IMR-90 (cell line): ENCODE measurements at regions not wholly inside any gene's neighbourhood (a gene's known extent, or its start where the extent isn't known, plus 50 kb on each side); places are given as distances from the start of the nearest gene placed in this dataset.

Experiments
- ATAC-seq: fragments of 200-7000 bp; cut with Tn5 transposase; 2 replicates; pipeline ENCODE4 v1.9.1; 2020; ENCODE audit warnings: low read depth, mild to moderate bottlenecking, moderate library complexity
- BruUV-seq: library from RNA; stranded (reverse); fragments of 400-500 nt; replicated peaks from 2 replicates; lab custom pipeline; 2021; lab: Mats Ljungman, UMichigan
- CTCF ChIA-PET: fragments of 300-600 bp; formaldehyde crosslinking; extraction: SDS; loops from one replicate; lab custom pipeline; 2021; ENCODE audit warnings: antibody characterized with exemption; lab: Yijun Ruan, JAX
- POLR2A ChIA-PET: fragments of 300-600 bp; sonication (Branson Sonifier 250); formaldehyde crosslinking; loops from one replicate; lab custom pipeline; 2022; ENCODE audit warnings: antibody characterized with exemption; ENCODE audit not compliant: unreplicated experiment; lab: Charles Lee
- DNase-seq: peaks from one replicate; pipeline ENCODE4 v3.0.0; 2013
- H2AFZ ChIP-seq: replicated peaks from 2 replicates; pipeline ENCODE3; 2013; ENCODE audit warnings: low read length, mild to moderate bottlenecking; ENCODE audit not compliant: poor library complexity
- H2AK5ac ChIP-seq: 2 replicates; pipeline ENCODE4 v1.6.1; 2013; ENCODE audit warnings: low read depth, low read length, inconsistent platforms
- H2AK9ac ChIP-seq: replicated peaks from 2 replicates; pipeline ENCODE3; 2013; ENCODE audit warnings: mild to moderate bottlenecking, low read depth, low read length, moderate library complexity; ENCODE audit not compliant: poor library complexity
- H2BK120ac ChIP-seq: 2 replicates; pipeline ENCODE4 v1.6.1; 2013; ENCODE audit warnings: low read depth, low read length, inconsistent platforms
- H2BK15ac ChIP-seq: 3 replicates; pipeline ENCODE4 v1.6.1; 2013; ENCODE audit warnings: low read depth, low read length, inconsistent platforms
- H2BK20ac ChIP-seq: 2 replicates; pipeline ENCODE4 v1.6.1; 2013; ENCODE audit warnings: low read depth, mild to moderate bottlenecking, inconsistent platforms, low read length, moderate library complexity
- H2BK5ac ChIP-seq: 2 replicates; pipeline ENCODE4 v1.6.1; 2013; ENCODE audit warnings: mild to moderate bottlenecking, low read depth, low read length, inconsistent platforms; ENCODE audit not compliant: poor library complexity, severe bottlenecking
- H3K14ac ChIP-seq: replicated peaks from 2 replicates; pipeline ENCODE4 v1.6.1; 2013; ENCODE audit warnings: low read depth, low read length, inconsistent platforms
- H3K18ac ChIP-seq: 2 replicates; pipeline ENCODE4 v1.6.1; 2013; ENCODE audit warnings: low read depth, low read length, control low read depth
- H3K23ac ChIP-seq: 2 replicates; pipeline ENCODE4 v1.6.1; 2013; ENCODE audit warnings: low read depth, low read length, inconsistent platforms
- H3K27ac ChIP-seq: 2 replicates; pipeline ENCODE4 v1.5.1; 2013; ENCODE audit warnings: mild to moderate bottlenecking, control low read depth, low read length; ENCODE audit not compliant: insufficient read depth
- H3K27me3 ChIP-seq: 2 replicates; pipeline ENCODE4 v1.6.1; 2013; ENCODE audit warnings: low read length; ENCODE audit not compliant: control insufficient read depth, insufficient read depth
- H3K36me3 ChIP-seq: 2 replicates; pipeline ENCODE4 v1.6.1; 2013; ENCODE audit warnings: low read length, mixed read lengths; ENCODE audit not compliant: control insufficient read depth, insufficient read depth
- H3K4ac ChIP-seq: 2 replicates; pipeline ENCODE4 v1.6.1; 2013; ENCODE audit warnings: low read depth, low read length, inconsistent platforms
- H3K4me1 ChIP-seq: 2 replicates; pipeline ENCODE4 v1.6.1; 2013; ENCODE audit warnings: low read length, mixed read lengths; ENCODE audit not compliant: control insufficient read depth, insufficient read depth
- H3K4me2 ChIP-seq: 2 replicates; pipeline ENCODE4 v1.6.1; 2013; ENCODE audit warnings: low read depth, mild to moderate bottlenecking, control low read depth, low read length, moderate library complexity
- H3K4me3 ChIP-seq: 2 replicates; pipeline ENCODE4 v1.5.1; 2013; ENCODE audit warnings: low read depth, mild to moderate bottlenecking, control low read depth, low read length, moderate library complexity; ENCODE audit not compliant: insufficient read depth
- H3K56ac ChIP-seq: 2 replicates; pipeline ENCODE4 v1.6.1; 2013; ENCODE audit warnings: low read length, inconsistent platforms; ENCODE audit not compliant: insufficient read depth; ENCODE audit errors: extremely low read depth
- H3K79me1 ChIP-seq, 2 experiments: 2 replicates each; pipeline ENCODE4 v1.6.1; 2013; ENCODE audit warnings: low read length in 2 of 2, inconsistent platforms in 1 of 2, low read depth in 1 of 2
- H3K9ac ChIP-seq: 2 replicates; pipeline ENCODE4 v1.6.1; 2013; ENCODE audit warnings: low read depth, low read length, control low read depth
- H3K9me1 ChIP-seq: 2 replicates; pipeline ENCODE4 v1.6.1; 2013; ENCODE audit warnings: low read length, inconsistent platforms; ENCODE audit not compliant: insufficient read depth
- H3K9me3 ChIP-seq: 2 replicates; pipeline ENCODE4 v1.6.1; 2013; ENCODE audit warnings: low read length; ENCODE audit not compliant: control insufficient read depth, insufficient read depth
- H4K20me1 ChIP-seq: 2 replicates; pipeline ENCODE4 v1.6.1; 2013; ENCODE audit warnings: low read length, inconsistent platforms; ENCODE audit not compliant: insufficient read depth
- H4K5ac ChIP-seq: 2 replicates; pipeline ENCODE4 v1.6.1; 2013; ENCODE audit warnings: mild to moderate bottlenecking, low read depth, low read length, control low read depth
- H4K8ac ChIP-seq, 2 experiments: 2 replicates each; pipeline ENCODE4 v1.6.1; 2013; ENCODE audit warnings: low read depth in 2 of 2, low read length in 2 of 2, control low read depth in 1 of 2, inconsistent platforms in 1 of 2
- H4K91ac ChIP-seq: 2 replicates; pipeline ENCODE4 v1.6.1; 2013; ENCODE audit warnings: low read depth, low read length, inconsistent platforms; ENCODE audit not compliant: insufficient read depth
- CEBPB ChIP-seq: IDR thresholded peaks from 2 replicates; pipeline ENCODE4 v1.6.1; 2012; ENCODE audit warnings: low read depth, low read length, improper control_type of control experiment
- ELK1 ChIP-seq: fragments of 150-350 bp; IDR thresholded peaks from 2 replicates; pipeline ENCODE4 v1.6.1; 2016; ENCODE audit warnings: low read depth, mild to moderate bottlenecking, low read length, moderate library complexity, borderline replicate concordance
- FOS ChIP-seq: fragments of 150-350 bp; IDR thresholded peaks from 2 replicates; pipeline ENCODE4 v1.6.1; 2016; ENCODE audit warnings: low read depth, low read length
- MAZ ChIP-seq: IDR thresholded peaks from 2 replicates; pipeline ENCODE4 v1.6.1; 2012; ENCODE audit warnings: low read depth, mild to moderate bottlenecking, low read length, improper control_type of control experiment, moderate library complexity, borderline replicate concordance
- RCOR1 ChIP-seq: IDR thresholded peaks from 2 replicates; pipeline ENCODE4 v1.6.1; 2012; ENCODE audit warnings: mild to moderate bottlenecking, low read length, improper control_type of control experiment; ENCODE audit not compliant: insufficient replicate concordance
- RFX5 ChIP-seq: IDR thresholded peaks from 2 replicates; pipeline ENCODE4 v1.8.0; 2012; ENCODE audit warnings: low read depth, mild to moderate bottlenecking, low read length, moderate library complexity
- SMC3 ChIP-seq: fragments of 150-350 bp; IDR thresholded peaks from 2 replicates; pipeline ENCODE4 v1.6.1; 2016; ENCODE audit warnings: low read depth, mild to moderate bottlenecking, antibody characterized with exemption, low read length, moderate library complexity
- WGBS, 2 experiments: methylation state at CpG; one replicate each; pipeline versions ENCODE4 v1.1.5 to v1.1.7; 2013; ENCODE audit warnings: missing lambda C conversion rate in 2 of 2; ENCODE audit not compliant: insufficient read length in 1 of 2; ENCODE audit errors: extremely low coverage in 2 of 2; 5-methylcytosine and 5-hydroxymethylcytosine counted together
- dilution Hi-C: fragments of 300-500 bp; cut with HindIII; formaldehyde crosslinking; loops from one replicate; pipeline ENCODE4 v1.14.3; 2018; ENCODE audit warnings: low sequenced_read_pairs; ENCODE audit not compliant: unreplicated experiment
- in situ Hi-C: fragments of 300-500 bp; cut with MboI; formaldehyde crosslinking; loops from 3 replicates; pipeline ENCODE4 v1.14.3; 2019; ENCODE audit warnings: low sequenced_read_pairs, inconsistent platforms, mixed read lengths
- intact Hi-C: fragments of 100-400 bp; cut with micrococcal nuclease; formaldehyde crosslinking; loops from 2 replicates; pipeline ENCODE4 v1.10.0; 2022
- TF ChIP-seq, protein P1 (sequence below): fragments of 150-350 bp; IDR thresholded peaks from 2 replicates; pipeline ENCODE4 v1.6.1; 2017; ENCODE audit warnings: mild to moderate bottlenecking, antibody characterized with exemption, low read length, low read depth

DNA sequence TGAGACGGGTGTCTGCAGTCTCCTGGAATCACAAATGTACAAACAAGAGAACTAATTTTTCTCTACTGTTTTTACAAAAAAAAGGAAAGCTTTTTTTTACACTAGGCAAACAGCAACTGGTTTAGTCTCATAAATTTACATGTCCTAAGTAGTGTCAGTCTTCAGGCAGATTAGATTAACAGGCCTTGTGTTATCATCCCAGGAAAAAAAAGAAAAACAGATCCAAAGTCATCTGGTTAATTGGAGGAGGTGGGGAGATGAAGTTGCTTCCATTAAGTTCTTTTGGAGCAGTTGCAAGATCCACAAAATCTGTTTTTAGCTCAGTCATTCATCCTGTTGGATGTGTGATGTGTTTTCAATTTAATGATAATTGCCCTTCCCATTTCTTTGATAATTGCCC, 363.5 kb upstream of the ADGRL2 start:
- ChIA-PET POLR2A (no interaction called here), CTCF (no interaction called here)
- Histone ChIP-seq H3K4me3 (no peak overlapping the region), H3K14ac (no peak overlapping the region), H3K79me1 (no peaks in the 10 kb centered on the region), H3K23ac (no peak overlapping the region), H2AFZ (no peak overlapping the region), H2AK5ac (no peak overlapping the region), H2BK20ac (no peak overlapping the region), H2BK120ac (no peak overlapping the region), H3K9ac (no peak overlapping the region), H3K9me1 (no peaks in the 10 kb centered on the region), H3K4me1 (no peaks in the 10 kb centered on the region), H3K56ac (no peak overlapping the region), H3K4ac (no peak overlapping the region), H2BK5ac (no peak overlapping the region), H4K20me1 (no peaks in the 10 kb centered on the region), H2BK15ac (no peak overlapping the region), H4K91ac (no peak overlapping the region), H4K5ac (no peak overlapping the region), H3K4me2 (no peak overlapping the region), H4K8ac (no peak overlapping the region), H3K27ac (no peak overlapping the region), H2AK9ac (no peak overlapping the region), H3K18ac (no peak overlapping the region), H3K27me3 (no peaks in the 10 kb centered on the region), H3K9me3 (no peaks in the 10 kb centered on the region), H3K36me3 (no peaks in the 10 kb centered on the region)
- WGBS, 2 experiments = no CpG with 5 or more reads among the region's 1 CpG
- no TSS peak for BruUV-seq
- in situ Hi-C loops = no loop called here
- dilution Hi-C loops = no loop called here
- no peak for TF ChIP-seq MAZ
- no peak for TF ChIP-seq FOS
- TF ChIP-seq, protein P1, sequence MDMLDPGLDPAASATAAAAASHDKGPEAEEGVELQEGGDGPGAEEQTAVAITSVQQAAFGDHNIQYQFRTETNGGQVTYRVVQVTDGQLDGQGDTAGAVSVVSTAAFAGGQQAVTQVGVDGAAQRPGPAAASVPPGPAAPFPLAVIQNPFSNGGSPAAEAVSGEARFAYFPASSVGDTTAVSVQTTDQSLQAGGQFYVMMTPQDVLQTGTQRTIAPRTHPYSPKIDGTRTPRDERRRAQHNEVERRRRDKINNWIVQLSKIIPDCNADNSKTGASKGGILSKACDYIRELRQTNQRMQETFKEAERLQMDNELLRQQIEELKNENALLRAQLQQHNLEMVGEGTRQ = no peak
- TF ChIP-seq RFX5 = no peak
- TF ChIP-seq CEBPB = no peak
- no peak for TF ChIP-seq ELK1
- TF ChIP-seq RCOR1 = no peak
- no peak for TF ChIP-seq SMC3
- DNase-seq = no peak
- no peak for ATAC-seq
- intact Hi-C loops = no loop called here
